SK-N-SH (cell line): ENCODE measurements at regions not wholly inside any gene's neighbourhood (a gene's known extent, or its start where the extent isn't known, plus 50 kb on each side); places are given as distances from the start of the nearest gene placed in this dataset.

Experiments used
- CTCF ChIP-seq: fragments of 200-600 bp; sonication (generic); IDR thresholded peaks from 2 replicates; pipeline ENCODE4 v1.6.1; 2017; ENCODE audit warnings: antibody characterized with exemption, mild to moderate bottlenecking, moderate library complexity
- EP300 ChIP-seq, 2 experiments: IDR thresholded peaks; 2 replicates each; pipeline versions ENCODE4 v1.4.0 to v1.6.1; 2012; ENCODE audit warnings: borderline replicate concordance in 1 of 2, low read depth in 1 of 2, low read length in 1 of 2
- EZH2phosphoT487 ChIP-seq: fragments of 200-600 bp; sonication (generic); IDR thresholded peaks from 2 replicates; pipeline ENCODE4 v1.6.1; 2017; ENCODE audit warnings: low read depth, mixed run types, mild to moderate bottlenecking, antibody characterized with exemption, moderate library complexity, borderline replicate concordance
- FOXJ3 ChIP-seq: sonication (generic); formaldehyde crosslinking; IDR thresholded peaks from 2 replicates; pipeline ENCODE4 v1.5.1; 2020; ENCODE audit warnings: mild to moderate bottlenecking, missing genetic modification reagents
- MXI1 ChIP-seq: IDR thresholded peaks from 2 replicates; pipeline ENCODE4 v1.6.1; 2012; ENCODE audit warnings: mild to moderate bottlenecking, low read depth, low read length, improper control_type of control experiment
- REST ChIP-seq: IDR thresholded peaks from 2 replicates; pipeline ENCODE4 v1.6.1; 2012; ENCODE audit warnings: mild to moderate bottlenecking, low read depth, low read length, moderate library complexity
- TCF12 ChIP-seq: IDR thresholded peaks from 2 replicates; pipeline ENCODE4 v1.4.0; 2012
- USF2 ChIP-seq: fragments of 150-350 bp; IDR thresholded peaks from 2 replicates; pipeline ENCODE4 v1.6.1; 2017; ENCODE audit warnings: antibody characterized with exemption, low read length, low read depth, borderline replicate concordance

- TF ChIP-seq EZH2phosphoT487 (no peak), USF2 (no peak), REST (no peak), FOXJ3 (CRISPR knock-in tag) (no peak), EP300 (IDR thresholded peaks at IDR 0.05; ENCODE audit: borderline replicate concordance in 1 of 2, low read depth in 1 of 2, low read length in 1 of 2) (no peak), CTCF (no peak), TCF12 (no peak), MXI1 (no peak)
Measured at GRCh38 chr2:21757805-21758430, 634.1 kb downstream of the TDRD15 start.
